ENCODE measurements at regions not wholly inside any gene's neighbourhood (a gene's known extent, or its start where the extent isn't known, plus 50 kb on each side); places are given as distances from the start of the nearest gene placed in this dataset.

DNA sequence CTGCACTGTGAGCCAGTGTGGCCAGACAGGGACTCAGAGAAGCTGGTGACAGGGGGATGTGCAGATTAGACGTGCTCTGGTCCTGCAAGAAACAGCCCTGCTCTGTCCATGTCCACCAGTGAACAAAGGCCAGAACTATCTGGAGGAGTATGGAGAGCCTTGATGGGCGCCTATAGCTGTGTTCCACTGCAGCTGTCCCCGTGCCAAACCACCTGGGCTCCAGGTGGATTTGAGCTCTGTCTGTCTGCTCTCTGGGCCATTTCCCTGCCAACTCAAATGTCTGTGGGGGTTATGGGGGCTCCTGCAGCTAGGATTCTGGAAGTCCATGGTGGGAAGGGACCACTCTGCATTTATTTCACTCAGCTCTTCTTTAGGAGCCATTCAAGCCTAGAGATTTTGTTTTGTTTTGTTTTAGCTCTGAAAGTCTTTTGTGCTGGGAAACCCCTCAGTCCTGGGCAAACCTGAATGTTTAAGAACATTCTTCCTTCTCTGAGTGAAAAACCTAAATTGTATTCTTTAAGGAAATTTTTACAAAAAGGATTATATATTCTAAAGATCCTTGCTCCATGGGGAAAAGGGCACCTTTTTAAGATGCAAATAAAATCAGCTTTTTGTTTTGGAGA lies 1039.5 kb upstream of the SORCS1 start:
- TF ChIP-seq CTCF (conservative IDR thresholded peaks at IDR 0.05; ENCODE audit: low read length) = no peak
- TF ChIP-seq EZH2phosphoT487 (IDR thresholded peaks at IDR 0.05; ENCODE audit: borderline replicate concordance) = no peak

Measured in Loucy (cell line).